Smooth muscle cell (in vitro differentiated cells): ENCODE measurements at regions not wholly inside any gene's neighbourhood (a gene's known extent, or its start where the extent isn't known, plus 50 kb on each side); places are given as distances from the start of the nearest gene placed in this dataset.

Source experiments
- DNase-seq: peaks from one replicate; lab custom pipeline; 2025; ENCODE audit not compliant: unreplicated experiment; lab: John Stamatoyannopoulos, UW
- H2AFZ ChIP-seq: fragments of 200-600 bp; sonication (generic); 2 replicates; pipeline ENCODE4 v1.6.0; 2016; ENCODE audit warnings: antibody characterized with exemption, low read depth, mild to moderate bottlenecking
- H3F3A ChIP-seq: fragments of 200-600 bp; sonication (generic); 2 replicates; pipeline ENCODE4 v1.6.0; 2017; ENCODE audit warnings: antibody characterized with exemption, low read depth
- H3K27ac ChIP-seq: fragments of 200-600 bp; sonication (generic); 2 replicates; pipeline ENCODE4 v1.5.1; 2016; ENCODE audit warnings: low read depth, mild to moderate bottlenecking
- H3K27me3 ChIP-seq: fragments of 200-600 bp; sonication (generic); 2 replicates; pipeline ENCODE4 v1.6.1; 2016; ENCODE audit warnings: low read depth, mild to moderate bottlenecking
- H3K36me3 ChIP-seq: fragments of 200-600 bp; sonication (generic); 2 replicates; pipeline ENCODE4 v1.5.1; 2016; ENCODE audit warnings: low read depth
- H3K4me1 ChIP-seq: fragments of 200-600 bp; sonication (generic); 2 replicates; pipeline ENCODE4 v1.5.1; 2016; ENCODE audit warnings: low read depth
- H3K4me2 ChIP-seq: fragments of 200-600 bp; sonication (generic); 2 replicates; pipeline ENCODE4 v1.6.0; 2016; ENCODE audit warnings: mild to moderate bottlenecking
- H3K4me3 ChIP-seq: fragments of 200-600 bp; sonication (generic); 2 replicates; pipeline ENCODE4 v1.5.1; 2016; ENCODE audit warnings: mild to moderate bottlenecking
- H3K79me2 ChIP-seq: fragments of 200-600 bp; sonication (generic); 2 replicates; pipeline ENCODE4 v1.6.0; 2016; ENCODE audit warnings: low read depth, mild to moderate bottlenecking
- H3K9ac ChIP-seq: fragments of 200-600 bp; sonication (generic); 2 replicates; pipeline ENCODE4 v1.6.0; 2016; ENCODE audit warnings: low read depth
- H3K9me3 ChIP-seq: fragments of 200-600 bp; sonication (generic); replicated peaks from 2 replicates; pipeline ENCODE4 v1.5.1; 2016; ENCODE audit warnings: low read depth
- H4K20me1 ChIP-seq: fragments of 200-600 bp; sonication (generic); 2 replicates; pipeline ENCODE4 v1.6.0; 2016; ENCODE audit warnings: low read depth
- WGBS: methylation state at CpG from one replicate; pipeline ENCODE4 v1.1.7; 2016; ENCODE audit warnings: low lambda C conversion rate; 5-methylcytosine and 5-hydroxymethylcytosine counted together
- TF ChIP-seq, protein P1 (sequence below): fragments of 200-600 bp; sonication (generic); IDR thresholded peaks from 2 replicates; pipeline ENCODE4 v1.5.1; 2017; ENCODE audit warnings: borderline replicate concordance, mild to moderate bottlenecking, antibody characterized with exemption; ENCODE audit not compliant: insufficient read depth, poor library complexity, severe bottlenecking

DNA sequence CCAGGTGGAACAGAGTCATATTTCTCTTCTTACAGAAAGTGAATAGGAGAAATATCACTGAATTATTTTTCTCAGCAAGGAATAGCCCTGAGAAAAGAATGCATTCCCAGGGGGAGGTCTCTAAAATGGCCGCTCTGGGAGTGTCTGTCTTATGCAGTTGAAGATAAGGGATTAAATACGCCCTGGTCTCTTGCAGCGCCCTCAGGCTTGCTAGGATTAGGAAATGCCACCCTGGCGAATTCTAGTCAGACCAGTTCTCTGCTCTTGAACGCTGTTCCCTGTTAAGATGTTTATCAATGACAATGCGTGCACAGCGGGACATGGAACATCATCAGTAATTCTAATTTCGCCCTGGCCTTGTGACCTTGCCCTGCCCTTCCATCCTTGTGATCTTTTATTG is 949.0 kb upstream of the SEMA6D start:
- no peaks in the 10 kb centered on the region for H3K79me2 ChIP-seq
- no peak overlapping the region for H3K27ac ChIP-seq
- H2AFZ ChIP-seq: no peak overlapping the region
- H3K4me2 ChIP-seq: no peak overlapping the region
- H3K4me3 ChIP-seq: no peak overlapping the region
- TF ChIP-seq, protein P1, sequence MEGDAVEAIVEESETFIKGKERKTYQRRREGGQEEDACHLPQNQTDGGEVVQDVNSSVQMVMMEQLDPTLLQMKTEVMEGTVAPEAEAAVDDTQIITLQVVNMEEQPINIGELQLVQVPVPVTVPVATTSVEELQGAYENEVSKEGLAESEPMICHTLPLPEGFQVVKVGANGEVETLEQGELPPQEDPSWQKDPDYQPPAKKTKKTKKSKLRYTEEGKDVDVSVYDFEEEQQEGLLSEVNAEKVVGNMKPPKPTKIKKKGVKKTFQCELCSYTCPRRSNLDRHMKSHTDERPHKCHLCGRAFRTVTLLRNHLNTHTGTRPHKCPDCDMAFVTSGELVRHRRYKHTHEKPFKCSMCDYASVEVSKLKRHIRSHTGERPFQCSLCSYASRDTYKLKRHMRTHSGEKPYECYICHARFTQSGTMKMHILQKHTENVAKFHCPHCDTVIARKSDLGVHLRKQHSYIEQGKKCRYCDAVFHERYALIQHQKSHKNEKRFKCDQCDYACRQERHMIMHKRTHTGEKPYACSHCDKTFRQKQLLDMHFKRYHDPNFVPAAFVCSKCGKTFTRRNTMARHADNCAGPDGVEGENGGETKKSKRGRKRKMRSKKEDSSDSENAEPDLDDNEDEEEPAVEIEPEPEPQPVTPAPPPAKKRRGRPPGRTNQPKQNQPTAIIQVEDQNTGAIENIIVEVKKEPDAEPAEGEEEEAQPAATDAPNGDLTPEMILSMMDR: no peak
- no peak for DNase-seq
- no peaks in the 10 kb centered on the region for H3K9me3 ChIP-seq
- H3K27me3 ChIP-seq: no peaks in the 10 kb centered on the region
- H3K4me1 ChIP-seq: no peaks in the 10 kb centered on the region
- H4K20me1 ChIP-seq: no peaks in the 10 kb centered on the region
- 81% methylated on average over 8 of the region's 8 CpGs for WGBS
- no peaks in the 10 kb centered on the region for H3F3A ChIP-seq
- H3K9ac ChIP-seq: no peak overlapping the region
- no peaks in the 10 kb centered on the region for H3K36me3 ChIP-seq

- Histone ChIP-seq H3K27ac (no peak overlapping the region), H3K4me3 (no peak overlapping the region), H3K79me2 (no peaks in the 10 kb centered on the region), H3K9ac (no peak overlapping the region), H2AFZ (no peak overlapping the region), H3K4me1 (no peaks in the 10 kb centered on the region), H3K27me3 (no peaks in the 10 kb centered on the region), H3K4me2 (no peak overlapping the region), H3F3A (no peaks in the 10 kb centered on the region), H3K9me3 (no peaks in the 10 kb centered on the region), H3K36me3 (no peaks in the 10 kb centered on the region), H4K20me1 (no peaks in the 10 kb centered on the region)
- TF ChIP-seq, protein P1: no peak
- WGBS: 93% methylated on average over 9 of the region's 9 CpGs
- DNase-seq: no peak
Measured at GRCh38 chr15:46773016-46773415, 944.3 kb upstream of the SEMA6D start.

DNA sequence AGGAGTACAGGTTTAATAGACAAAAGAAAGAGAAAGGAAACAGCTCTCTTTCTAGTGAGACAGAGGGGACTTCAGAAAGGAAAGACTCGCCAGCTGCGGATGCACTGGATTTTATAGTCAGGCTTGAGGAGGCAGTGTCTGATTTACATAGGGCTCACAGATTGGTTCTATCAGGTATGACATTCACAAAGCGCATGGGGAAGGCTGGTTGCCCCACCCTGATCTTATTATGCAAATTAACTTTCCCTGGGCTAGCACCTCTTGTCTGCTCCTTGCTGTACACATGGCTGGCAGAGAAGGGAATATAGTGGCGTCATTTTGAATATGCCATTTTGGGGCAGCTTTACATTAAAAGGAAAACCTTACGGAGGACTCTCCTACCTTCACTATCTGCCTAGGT is 938.4 kb upstream of the SEMA6D start:
- Histone ChIP-seq H2AFZ (no peak overlapping the region), H3F3A (no peaks in the 10 kb centered on the region), H3K4me2 (no peak overlapping the region), H4K20me1 (no peaks in the 10 kb centered on the region), H3K79me2 (no peaks in the 10 kb centered on the region), H3K9me3 (no peaks in the 10 kb centered on the region), H3K9ac (no peak overlapping the region), H3K27me3 (no peaks in the 10 kb centered on the region), H3K36me3 (no peaks in the 10 kb centered on the region), H3K4me3 (no peak overlapping the region), H3K27ac (no peak overlapping the region), H3K4me1 (no peaks in the 10 kb centered on the region)
- TF ChIP-seq, protein P1: no peak
- WGBS: 93% methylated on average over 5 of the region's 5 CpGs
- DNase-seq: no peak

GRCh38 chr15:46786590-46787285 is 930.6 kb upstream of the SEMA6D start:
- H3K36me3 ChIP-seq: no peaks in the 10 kb centered on the region
- no peak overlapping the region for H3K4me2 ChIP-seq
- no peaks in the 10 kb centered on the region for H3K27me3 ChIP-seq
- H3K9me3 ChIP-seq: no peaks in the 10 kb centered on the region
- no peaks in the 10 kb centered on the region for H3F3A ChIP-seq
- peaks cover 13% of the 10 kb centered on the region for H3K4me1 ChIP-seq
- WGBS: 59% methylated on average over 5 of the region's 5 CpGs
- no peak overlapping the region for H3K4me3 ChIP-seq
- no peaks in the 10 kb centered on the region for H3K79me2 ChIP-seq
- no peaks in the 10 kb centered on the region for H4K20me1 ChIP-seq
- TF ChIP-seq, protein P1: no peak
- no peak overlapping the region for H3K27ac ChIP-seq
- no peak overlapping the region for H2AFZ ChIP-seq
- DNase-seq: no peak
- H3K9ac ChIP-seq: no peak overlapping the region
